Retinal pigment epithelial cell (primary cell): ENCODE measurements at regions not wholly inside any gene's neighbourhood (a gene's known extent, or its start where the extent isn't known, plus 50 kb on each side); places are given as distances from the start of the nearest gene placed in this dataset.

Experiments
- DNase-seq: peaks from one replicate; pipeline ENCODE4 v3.0.0-alpha.2; 2010; ENCODE audit warnings: low read depth
- H3K4me3 ChIP-seq: 2 replicates; pipeline ENCODE4 v1.5.1; 2011; ENCODE audit warnings: mild to moderate bottlenecking, low read length, control low read depth, moderate library complexity
- CTCF ChIP-seq: conservative IDR thresholded peaks from 2 replicates; pipeline ENCODE4 v1.5.1; 2011; ENCODE audit warnings: low read depth, low read length, control low read depth, inconsistent platforms

GRCh38 chr4:22910200-22910599 lies 217.5 kb downstream of the GBA3 start:
- H3K4me3 ChIP-seq, result no peak overlapping the region
- TF ChIP-seq CTCF, result no peak

GRCh38 chr4:22906045-22906444 lies 213.3 kb downstream of the GBA3 start:
- no peak for TF ChIP-seq CTCF
- no peak overlapping the region for H3K4me3 ChIP-seq
- DNase-seq, result peak; percentile 14

More at GRCh38 chr4:22910200-22910599, 217.5 kb downstream of the GBA3 start:
- no peak for DNase-seq

- H3K4me3 ChIP-seq, result no peak overlapping the region
- no peak for TF ChIP-seq CTCF
Observed at GRCh38 chr4:22903913-22904312, 211.2 kb downstream of the GBA3 start.

GRCh38 chr4:22901631-22902030 lies 208.9 kb downstream of the GBA3 start:
- peak; percentile 7 for DNase-seq
- H3K4me3 ChIP-seq, result no peak overlapping the region
- no peak for TF ChIP-seq CTCF

More at GRCh38 chr4:22903913-22904312, 211.2 kb downstream of the GBA3 start:
- DNase-seq, result no peak

GRCh38 chr4:22900876-22901275 lies 208.1 kb downstream of the GBA3 start:
- no peak for TF ChIP-seq CTCF
- no peak for DNase-seq
- no peak overlapping the region for H3K4me3 ChIP-seq

- no peak overlapping the region for H3K4me3 ChIP-seq
- DNase-seq, result peak; percentile 7
- TF ChIP-seq CTCF, result peak; percentile 79
Observed at GRCh38 chr4:22897520-22898108, 204.9 kb downstream of the GBA3 start.

GRCh38 chr4:22895482-22895881 lies 202.7 kb downstream of the GBA3 start:
- no peak overlapping the region for H3K4me3 ChIP-seq
- TF ChIP-seq CTCF, result no peak
- DNase-seq, result no peak
